ENCODE measurements at regions not wholly inside any gene's neighbourhood (a gene's known extent, or its start where the extent isn't known, plus 50 kb on each side); places are given as distances from the start of the nearest gene placed in this dataset.

DNA sequence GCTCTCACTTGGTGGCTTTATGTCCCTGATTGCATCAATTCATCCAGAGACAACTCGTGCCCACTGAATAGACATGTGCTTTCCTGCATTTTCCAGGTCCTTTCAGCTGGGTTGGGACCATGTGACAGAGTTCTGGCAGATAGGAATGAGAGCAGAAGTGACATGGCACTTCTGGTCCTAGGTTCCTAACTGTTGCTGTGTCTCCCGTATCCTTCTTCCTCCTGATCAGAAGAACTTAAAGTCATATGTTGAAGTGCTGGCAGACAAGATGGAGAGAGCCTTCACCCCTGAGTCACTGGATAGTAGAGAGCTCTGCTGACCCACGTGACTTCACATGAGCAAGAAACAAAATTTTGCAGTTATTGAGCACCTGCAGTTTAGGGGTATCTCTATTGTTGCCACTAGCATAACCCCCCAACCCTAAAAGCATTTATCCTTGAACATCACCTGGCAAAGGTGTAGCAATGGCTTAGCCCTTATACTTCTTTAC, 80.0 kb downstream of the NREP start:
- DNase-seq (ENCODE audit: low spot score): no peak

DNA sequence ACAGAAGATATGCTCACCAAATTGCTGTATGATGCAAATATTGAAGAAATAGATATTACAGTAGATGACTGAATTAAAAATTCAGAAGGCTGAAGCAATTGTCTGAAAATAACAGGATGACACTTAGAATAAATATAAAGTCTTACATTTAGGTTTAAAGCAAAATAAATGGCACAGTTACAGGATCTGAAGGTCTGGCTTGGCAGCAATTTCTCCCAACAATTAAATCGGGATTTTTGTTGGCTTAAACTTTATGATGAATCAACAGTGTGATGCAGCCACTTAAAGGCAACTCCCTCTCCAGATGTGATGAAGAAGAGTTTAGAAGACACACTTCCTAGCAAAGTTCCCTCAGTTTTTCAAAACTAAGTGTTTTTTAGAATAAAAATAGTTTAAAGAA, 80.5 kb downstream of the NREP start:
- no peak for DNase-seq (ENCODE audit: low spot score)

DNA sequence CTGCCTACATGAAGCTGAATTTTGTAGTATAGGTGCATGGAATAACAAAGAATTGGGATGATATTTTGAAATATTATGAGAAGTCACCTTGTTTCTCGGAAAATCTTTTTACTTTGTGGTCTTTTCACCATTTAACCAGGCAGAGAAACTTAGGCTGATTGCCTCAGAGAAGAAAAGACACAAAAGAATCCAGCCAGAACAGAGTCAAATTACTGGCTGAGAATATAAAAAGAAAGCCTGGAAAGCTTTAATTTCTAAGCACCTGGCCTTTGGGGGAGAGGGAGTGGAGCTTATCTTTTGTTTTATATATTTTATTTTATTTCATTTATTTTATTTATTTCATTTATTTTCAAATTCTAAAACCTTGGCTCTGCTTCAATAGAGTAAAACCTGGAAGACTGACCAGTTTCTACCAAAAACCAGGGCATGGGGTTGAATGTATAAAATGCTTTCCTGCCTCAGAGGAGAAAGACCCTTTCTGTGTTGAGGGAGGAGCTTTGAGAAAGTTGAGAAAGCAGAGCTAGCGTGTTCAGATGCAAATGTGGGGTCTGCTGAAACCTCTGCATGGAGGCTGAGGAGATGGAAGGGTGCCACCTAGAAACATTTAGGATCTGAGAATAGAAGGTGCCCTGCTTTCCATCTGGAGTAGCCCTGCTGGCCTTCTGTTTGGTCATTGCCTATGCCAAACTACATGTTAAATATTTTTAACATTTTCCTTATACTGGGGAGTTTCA, 81.6 kb downstream of the NREP start:
- DNase-seq (ENCODE audit: low spot score): no peak

DNA sequence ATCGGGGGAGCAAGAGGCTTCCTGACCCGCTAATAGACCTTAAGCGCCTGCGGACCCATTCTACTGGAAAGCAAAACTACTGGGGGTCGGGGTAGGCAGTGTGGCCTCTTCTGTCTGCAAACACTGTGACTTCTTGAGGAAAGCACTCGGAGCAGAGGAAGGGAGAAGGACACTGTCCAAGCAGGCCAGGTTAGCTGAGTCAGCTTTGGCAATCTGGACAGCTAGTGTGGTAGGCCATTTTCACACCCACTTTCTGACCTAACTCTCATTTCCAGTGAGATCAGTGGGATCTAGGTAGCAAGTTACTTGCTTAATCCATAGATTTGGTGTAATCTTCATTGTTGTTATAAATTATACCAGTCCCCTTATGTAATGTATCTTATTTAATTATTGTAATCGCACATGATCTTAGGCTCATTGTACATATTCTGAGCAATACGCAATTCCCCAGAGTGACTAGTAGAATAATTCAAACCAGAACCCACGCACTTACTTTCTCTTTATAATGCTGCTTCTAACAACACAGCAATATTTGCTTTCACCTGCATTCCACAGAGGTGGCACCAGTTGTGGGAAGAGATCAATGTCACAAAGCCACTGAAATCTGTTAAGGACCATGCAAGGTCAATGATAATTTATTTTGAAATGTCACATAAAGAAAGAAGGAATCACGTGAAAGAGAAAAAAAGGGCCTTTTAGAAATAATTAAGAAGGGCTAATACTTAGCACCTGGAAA, 82.9 kb downstream of the NREP start:
- DNase-seq (ENCODE audit: low spot score): no peak

DNA sequence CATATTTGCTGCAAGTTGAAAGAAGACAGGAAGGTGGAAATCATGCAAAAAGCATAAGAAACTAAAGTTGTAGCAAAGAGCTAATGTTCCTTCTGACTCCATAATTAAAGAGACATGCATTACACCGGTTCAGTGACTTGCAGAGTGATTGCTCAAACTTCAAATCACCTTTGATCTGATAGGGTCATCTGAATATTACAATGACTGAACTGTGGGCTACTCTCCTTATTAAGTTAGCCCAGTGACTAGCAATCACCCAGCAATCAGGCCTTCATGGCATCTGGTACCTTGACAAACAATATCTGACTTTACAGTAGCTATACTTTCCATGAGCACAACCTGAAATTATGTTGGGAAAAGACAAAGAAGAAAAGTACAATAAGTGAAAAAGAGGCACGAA, 84.9 kb downstream of the NREP start:
- DNase-seq (ENCODE audit: low spot score): no peak

DNA sequence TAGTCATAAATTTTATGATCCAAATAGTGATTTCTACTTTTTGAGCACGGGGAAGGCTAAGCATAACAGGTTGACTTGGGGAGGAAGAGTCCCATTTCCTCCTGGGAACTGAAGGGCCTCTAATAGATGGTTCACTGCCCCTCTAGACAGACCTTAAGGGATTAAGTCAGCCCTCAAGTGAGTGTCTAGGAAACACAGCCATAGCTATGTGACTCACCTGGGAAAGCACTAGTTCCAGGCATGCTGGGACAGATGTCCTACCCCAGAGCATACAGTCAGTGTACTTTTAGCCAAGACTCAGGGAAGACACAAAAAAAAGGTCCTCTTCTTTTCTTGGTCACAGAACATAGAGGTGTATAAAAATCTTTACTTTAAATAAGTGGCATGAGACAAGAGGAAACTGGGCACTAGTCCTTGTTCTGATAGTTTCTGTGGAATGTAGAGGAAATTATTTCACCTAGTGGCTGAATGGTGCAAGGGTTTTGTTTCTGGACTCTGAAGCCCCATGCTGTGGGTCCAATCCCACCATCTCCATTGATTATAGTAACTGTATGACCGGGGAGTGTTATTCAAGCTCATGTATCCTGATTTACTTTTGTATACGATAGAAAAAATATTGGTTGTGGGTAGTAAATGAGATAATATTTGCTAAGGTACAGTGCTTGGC, 86.0 kb downstream of the NREP start:
- peak; percentile 11 for DNase-seq (ENCODE audit: low spot score)

DNA sequence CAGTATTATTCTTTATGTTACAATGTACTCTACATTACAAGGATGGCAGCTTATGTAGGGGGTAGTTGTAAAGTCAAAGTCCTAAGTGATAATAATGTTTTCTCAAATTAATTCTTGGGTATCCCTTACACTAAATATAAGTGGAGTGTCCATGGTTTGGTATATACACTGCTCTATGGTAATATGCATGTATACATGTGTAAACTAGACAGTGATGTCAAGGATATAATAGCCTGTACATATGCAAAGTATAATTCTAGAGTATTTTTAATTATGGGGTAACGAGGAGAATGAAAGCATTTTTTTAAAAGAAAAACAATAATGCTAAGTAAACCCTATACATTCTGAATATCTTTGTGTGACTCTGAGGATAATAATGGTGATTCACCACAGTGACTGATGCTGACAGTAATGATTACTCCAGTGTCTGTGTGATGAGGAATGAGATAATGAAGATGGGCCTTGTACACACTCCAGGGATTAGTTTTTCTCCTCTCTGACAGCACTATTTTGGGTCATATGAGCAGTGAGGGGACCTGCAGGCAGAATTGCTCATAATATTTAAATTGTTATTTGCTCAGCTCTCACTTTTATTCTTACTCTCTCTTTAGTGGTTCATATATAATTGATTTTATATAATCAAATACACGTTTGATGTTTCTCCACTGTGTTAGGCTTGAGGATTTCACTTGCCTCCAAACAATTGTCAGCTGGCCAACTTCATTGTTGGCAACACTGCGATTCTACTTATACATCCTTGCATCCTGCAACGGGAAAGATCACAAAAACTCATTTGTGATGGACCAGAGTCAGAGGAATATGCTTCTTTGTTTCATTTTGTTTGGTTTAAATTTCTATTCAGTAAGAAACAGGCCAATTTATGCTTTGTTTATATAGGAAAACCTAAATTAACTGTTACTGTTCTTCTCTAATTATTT, 88.2 kb downstream of the NREP start:
- DNase-seq (ENCODE audit: low spot score): no peak

DNA sequence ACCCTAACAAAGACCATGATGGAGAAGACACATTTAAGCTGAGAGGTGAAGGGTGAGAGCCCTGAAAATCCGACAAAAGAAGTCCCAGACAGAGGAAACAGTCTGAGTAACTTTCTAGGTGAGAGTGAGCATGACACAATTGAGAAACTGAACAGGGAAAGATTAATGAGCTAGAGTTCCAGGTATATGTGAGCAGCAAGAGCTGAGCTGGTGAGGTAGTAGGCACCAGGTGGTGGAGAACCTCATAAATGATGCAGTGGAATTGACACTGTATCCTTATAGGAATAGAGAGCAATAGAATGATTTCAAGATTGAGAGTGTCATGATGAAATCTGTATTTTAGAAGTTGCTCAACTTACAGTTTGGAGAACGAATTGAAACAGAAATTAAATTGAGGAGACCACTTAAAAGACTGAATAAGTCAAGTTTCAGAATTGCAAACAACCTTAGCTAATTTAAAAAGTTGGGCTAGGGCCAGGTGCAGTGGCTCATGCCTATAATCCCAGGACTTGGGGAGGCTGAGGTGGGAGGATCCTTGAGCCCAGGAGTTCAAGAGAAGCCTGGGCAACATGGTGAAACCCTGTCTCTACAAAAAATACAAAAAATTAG, 89.8 kb downstream of the NREP start:
- no peak for DNase-seq (ENCODE audit: low spot score)

DNA sequence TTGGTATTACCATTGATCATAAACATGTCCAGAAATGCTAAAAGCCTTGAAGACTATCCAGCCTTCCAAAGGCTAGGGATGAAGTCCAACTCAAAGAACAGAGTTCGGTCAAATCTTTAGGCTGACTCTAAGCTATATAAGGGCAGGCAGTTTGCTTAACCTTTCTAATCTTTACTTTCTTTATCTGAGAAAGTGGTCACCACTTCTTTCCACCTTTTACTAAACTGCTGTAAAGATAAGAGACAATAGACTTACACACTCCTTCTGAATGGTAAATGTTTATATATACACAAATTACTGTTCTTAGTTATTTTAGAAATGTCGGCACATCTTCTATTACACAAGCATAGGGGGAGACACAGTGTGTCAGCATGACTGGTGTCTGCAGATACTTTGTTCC, 100.4 kb downstream of the NREP start:
- DNase-seq (ENCODE audit: low spot score): no peak

DNA sequence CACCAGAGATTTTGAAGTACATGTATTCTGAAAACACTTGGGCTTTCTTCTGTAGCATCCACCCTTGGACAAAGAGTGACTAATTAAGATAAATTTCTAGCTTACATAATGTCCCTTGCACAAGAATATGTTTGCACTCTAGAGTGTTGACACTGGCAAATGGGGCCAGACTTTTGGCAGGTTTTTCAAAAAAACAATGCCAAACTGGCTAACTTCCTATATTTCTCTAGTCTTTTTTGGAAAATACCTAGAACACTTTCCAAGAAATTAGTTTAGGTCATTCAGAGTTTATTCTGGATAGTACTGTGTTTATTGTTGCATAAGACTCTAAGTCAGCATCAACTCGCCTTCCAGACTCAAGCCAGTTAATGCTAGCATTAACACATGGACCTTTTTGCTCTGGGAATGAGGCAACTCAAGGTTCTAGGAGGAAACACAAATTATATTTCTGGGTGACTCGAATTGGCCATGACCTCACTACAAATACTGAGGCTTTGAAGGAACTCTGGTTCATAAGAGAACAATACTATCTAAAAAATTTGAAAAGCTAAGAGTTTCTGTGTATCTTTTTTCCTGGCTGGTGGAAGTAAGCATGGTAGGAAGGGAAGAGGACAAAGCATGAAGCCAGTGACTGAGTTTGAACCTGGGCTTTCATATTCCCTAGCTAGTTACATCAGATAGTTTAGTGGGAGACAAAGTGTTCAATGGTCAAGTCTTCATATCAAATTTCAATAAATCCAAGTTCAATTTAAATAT, 101.6 kb downstream of the NREP start:
- no peak for DNase-seq (ENCODE audit: low spot score)

DNA sequence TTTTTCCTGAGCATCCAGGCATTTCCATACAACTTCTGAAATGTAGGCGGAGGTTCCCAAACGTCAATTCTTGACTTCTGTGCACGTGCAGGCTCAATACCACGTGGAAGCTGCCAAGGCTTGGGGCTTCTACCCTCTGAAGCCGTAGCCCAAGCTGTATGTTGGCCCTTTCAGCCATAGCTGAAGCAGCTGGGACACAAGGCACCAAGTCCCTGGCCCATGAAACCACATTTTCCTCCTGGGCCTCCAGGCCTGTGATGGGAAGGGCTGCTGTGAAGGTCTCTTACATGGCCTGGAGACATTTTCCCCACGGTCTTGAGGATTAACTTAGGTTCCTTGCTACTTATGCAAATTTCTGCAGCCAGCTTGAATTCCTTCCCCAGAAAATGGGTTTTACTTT, 103.6 kb downstream of the NREP start:
- DNase-seq (ENCODE audit: low spot score): no peak

DNA sequence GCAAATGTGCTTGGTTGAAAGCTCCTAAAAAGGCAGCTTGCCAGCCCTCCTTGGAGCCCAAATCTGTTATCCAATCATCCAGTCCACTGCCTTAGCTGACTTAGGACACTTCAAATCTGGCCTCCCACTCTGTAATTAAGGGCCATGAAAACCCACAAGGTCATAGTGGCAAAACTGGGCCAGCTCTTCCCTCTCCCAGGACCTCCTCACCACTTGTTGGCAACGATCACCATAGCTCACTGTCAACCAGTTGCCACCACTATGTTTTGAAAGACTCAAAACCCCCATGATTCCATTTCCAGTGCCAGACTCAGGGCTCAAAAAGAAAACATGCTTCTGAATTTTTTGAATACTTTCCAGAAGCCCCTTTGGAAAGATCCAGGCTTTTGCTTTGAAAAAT, 107.5 kb downstream of the NREP start:
- no peak for DNase-seq (ENCODE audit: low spot score)

DNA sequence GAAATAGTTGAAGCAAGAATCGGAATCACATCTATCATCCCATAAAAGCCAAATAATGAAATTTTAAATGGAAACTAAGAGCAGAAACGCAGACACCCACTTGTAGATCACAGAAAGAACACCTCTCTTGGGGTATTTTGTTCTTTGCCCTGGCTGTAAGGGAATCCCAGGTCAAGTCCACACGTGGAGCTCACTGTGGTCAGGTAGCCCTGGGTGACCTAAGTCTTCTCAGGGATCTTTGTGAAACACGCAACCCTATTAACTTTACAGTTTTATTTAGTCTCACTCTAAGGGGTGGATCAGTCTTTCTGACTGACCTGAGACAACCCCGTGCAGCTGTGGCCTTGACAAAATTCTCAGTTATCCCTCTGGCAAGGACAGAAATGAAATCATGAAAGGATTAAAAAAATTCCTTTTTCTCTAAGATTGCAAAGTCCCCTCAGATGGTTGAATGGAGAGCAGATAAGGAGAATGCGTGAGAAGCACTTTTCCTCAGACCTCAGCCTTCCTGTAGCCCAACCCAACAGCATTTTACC, 111.6 kb downstream of the NREP start:
- no peak for DNase-seq (ENCODE audit: low spot score)

DNA sequence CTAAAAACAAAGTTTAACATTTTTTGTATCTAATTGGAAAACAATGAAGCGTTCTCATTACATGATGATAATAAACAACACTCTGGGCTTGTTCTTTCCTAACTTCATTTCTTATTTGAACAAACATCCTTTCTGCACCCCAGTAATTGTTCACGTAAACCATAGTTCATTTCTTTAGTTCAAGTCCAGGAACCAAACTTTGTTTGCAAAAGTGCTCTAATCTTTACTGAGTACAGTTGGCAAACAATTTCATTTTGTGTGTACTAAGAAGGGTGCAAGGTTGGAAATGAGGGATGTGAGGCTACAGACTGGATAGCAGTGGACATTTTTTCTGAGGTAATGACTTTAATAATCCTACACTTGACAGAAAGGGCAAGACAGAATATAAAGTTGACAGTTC, 113.5 kb downstream of the NREP start:
- DNase-seq (ENCODE audit: low spot score): no peak

DNA sequence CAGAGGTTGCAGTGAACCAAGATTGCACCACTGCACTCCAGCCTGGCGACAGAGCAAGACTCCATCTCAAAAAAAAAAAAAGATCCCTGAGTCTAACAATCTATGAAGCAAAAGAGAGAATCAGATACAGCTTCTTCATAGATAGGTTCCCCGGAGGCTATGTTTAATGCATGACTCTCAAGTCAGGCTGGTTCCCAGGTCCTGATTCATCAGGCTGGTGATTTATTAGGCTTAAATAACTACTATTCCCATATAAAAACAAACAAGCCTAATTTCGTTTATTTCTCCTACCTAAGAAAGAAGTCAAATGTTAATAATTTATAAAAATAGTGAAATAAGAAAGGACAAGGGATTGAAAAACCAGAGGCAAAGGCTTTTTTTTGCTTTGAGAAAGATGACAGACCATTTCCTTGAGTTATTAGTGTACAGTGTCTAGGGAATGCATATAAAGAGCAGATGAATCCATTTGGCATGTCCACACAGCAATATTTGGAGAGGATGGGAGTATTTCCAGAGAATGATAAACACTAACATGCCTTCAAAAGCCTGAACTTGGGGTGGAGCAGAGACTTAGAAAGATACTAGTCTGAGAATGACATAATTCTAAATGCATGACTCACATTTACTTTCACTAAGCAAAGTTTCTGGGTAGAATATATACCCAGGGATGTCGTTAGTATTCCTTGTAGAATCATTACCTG, 115.3 kb downstream of the NREP start:
- no peak for DNase-seq (ENCODE audit: low spot score)

DNA sequence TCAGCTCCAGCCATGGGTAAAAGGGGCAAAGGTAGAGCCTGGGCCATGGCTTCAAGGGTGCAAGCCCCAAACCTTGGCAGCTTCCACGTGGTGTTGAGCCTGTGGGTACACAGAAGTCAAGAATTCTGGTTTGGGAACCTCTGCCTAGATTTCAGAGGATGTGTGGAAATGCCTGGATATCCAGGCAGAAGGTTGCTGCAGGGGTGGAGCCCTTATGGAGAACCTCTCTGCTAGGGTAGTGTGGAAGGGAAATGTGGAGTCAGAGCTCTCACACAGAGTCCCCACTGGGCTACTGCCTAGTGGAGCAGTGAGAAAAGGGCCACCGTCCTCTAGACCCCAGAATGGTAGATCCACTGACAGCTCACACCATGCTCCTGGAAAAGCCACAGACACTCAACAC, 117.1 kb downstream of the NREP start:
- DNase-seq (ENCODE audit: low spot score): no peak

DNA sequence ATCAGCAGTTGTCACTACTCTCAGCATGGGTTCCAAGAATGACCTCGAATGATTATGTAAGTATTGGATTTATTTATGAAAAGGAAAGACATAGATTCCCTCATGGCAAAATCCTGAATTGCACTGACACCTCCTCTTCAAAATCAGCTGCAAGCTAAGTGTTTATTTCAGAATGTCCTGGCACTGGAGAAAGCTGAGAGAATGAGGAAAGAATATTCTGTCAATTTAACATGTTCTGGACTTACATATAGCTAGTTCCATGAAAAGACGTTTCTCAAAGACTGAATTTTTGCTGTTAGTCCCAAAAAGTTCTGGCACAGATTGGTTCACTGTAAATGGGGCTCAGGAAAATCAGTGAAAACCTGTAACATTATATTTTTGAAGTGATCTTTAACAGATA, 120.3 kb downstream of the NREP start:
- DNase-seq (ENCODE audit: low spot score): no peak

DNA sequence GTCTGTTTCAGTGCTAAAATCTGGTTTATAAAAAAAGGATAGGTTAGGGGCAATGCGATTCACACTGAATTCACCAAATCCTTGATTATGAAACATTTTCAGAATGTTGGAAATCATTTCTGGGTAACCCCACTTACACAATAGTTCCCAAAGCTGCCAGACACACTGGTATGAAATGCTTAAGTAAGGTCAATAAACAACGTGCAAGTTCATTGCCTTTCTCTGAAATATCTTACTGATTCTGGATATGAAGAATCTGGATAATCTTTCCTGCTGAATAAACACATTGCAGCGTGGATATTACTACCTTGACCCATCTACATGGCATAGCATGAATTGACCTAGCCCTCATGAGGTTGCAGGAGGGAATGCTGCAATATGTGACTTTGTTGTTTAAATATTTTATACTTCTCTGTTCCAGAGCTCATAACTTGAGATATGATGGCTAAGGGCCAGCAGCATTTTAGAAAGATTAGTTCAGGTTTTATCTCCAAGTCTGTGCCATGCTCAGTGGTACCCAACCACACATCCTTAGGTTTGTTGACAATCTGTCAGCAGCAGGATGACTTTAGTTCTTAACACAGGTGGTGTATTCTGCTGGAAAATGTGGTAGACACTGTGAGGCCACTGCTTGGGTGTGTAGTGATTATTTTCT, 121.0 kb downstream of the NREP start:
- no peak for DNase-seq (ENCODE audit: low spot score)

DNA sequence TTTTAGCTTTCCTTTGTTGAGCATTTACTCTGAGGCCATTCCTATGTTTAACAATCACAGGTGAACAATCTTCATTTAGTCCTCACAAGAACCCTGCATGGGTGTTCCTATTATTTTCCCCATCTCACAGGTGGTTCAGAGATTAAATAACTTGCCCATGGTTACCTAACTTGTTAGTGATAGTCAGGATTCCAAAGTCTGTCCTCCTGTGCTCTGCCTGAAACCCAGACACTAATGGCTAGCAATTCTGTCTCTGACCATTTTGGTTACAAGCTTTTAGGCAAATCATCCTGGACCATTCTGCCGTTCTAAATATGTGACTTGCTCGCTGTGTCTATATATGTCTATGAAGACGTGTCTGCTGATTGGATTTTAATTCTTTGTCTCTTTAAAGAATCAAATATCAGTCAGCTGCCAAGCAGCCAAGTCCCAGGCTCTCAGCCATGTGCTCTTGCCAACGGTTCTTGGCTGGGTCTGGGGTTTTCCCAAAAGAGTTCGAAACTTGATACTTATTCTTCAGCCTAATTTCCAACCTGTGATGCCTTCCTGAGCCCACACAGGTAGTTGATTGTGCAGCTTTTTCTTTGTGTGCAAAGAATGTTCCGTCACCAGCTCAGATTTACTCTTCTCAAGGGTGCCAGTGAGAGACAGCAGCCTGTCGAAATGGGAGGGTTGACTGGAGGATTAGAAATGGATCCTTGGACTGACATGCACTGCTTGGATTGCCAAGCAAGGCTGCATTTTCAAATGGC, 121.7 kb downstream of the NREP start:
- no peak for DNase-seq (ENCODE audit: low spot score)
